ENCODE measurements at regions not wholly inside any gene's neighbourhood (a gene's known extent, or its start where the extent isn't known, plus 50 kb on each side); places are given as distances from the start of the nearest gene placed in this dataset.
"Not testable (repeated sequence)": the region's sequence is repeated elsewhere in the genome, so short reads cannot be mapped to it uniquely, and the experiment has no call there.

- no peak for DNase-seq
These were observed 135.7 kb downstream of the IGF1 start for GRCh38 chr12:102344691-102345090.

- no peak for DNase-seq
These were observed 136.8 kb downstream of the IGF1 start for GRCh38 chr12:102343361-102344121.

- DNase-seq, result no peak
These were observed 137.9 kb downstream of the IGF1 start for GRCh38 chr12:102342281-102343006.

- DNase-seq, result no peak
These were observed 137.1 kb upstream of the PMCH start for GRCh38 chr12:102334765-102335164.

GRCh38 chr12:102331419-102331818 lies 133.8 kb upstream of the PMCH start:
- no peak for DNase-seq

GRCh38 chr12:102329883-102330282 lies 132.2 kb upstream of the PMCH start:
- DNase-seq, result no peak

GRCh38 chr12:102326982-102327381 lies 129.3 kb upstream of the PMCH start:
- no peak for DNase-seq

- DNase-seq, result not testable (repeated sequence)
These were observed 127.5 kb upstream of the PMCH start for GRCh38 chr12:102325108-102325507.

GRCh38 chr12:102323799-102324198 lies 126.2 kb upstream of the PMCH start:
- no peak for DNase-seq

- no peak for DNase-seq
These were observed 124.6 kb upstream of the PMCH start for GRCh38 chr12:102322254-102322653.

GRCh38 chr12:102321305-102322082 lies 123.9 kb upstream of the PMCH start:
- DNase-seq, result no peak

GRCh38 chr12:102317155-102317554 lies 119.5 kb upstream of the PMCH start:
- no peak for DNase-seq

- DNase-seq, result no peak
These were observed 119.1 kb upstream of the PMCH start for GRCh38 chr12:102316723-102317122.

- no peak for DNase-seq
These were observed 117.2 kb upstream of the PMCH start for GRCh38 chr12:102314821-102315220.

GRCh38 chr12:102313116-102313971 lies 115.7 kb upstream of the PMCH start:
- not testable (repeated sequence) for DNase-seq

- no peak for DNase-seq
These were observed 107.9 kb upstream of the PMCH start for GRCh38 chr12:102305486-102305885.

GRCh38 chr12:102304667-102305066 lies 107.0 kb upstream of the PMCH start:
- DNase-seq, result not testable (repeated sequence)

GRCh38 chr12:102302553-102302952 lies 104.9 kb upstream of the PMCH start:
- DNase-seq, result no peak

- no peak for DNase-seq
These were observed 103.9 kb upstream of the PMCH start for GRCh38 chr12:102301547-102301946.

GRCh38 chr12:102300824-102301461 lies 103.3 kb upstream of the PMCH start:
- peak; percentile 50 for DNase-seq

GRCh38 chr12:102299731-102300130 lies 102.1 kb upstream of the PMCH start:
- DNase-seq, result no peak

GRCh38 chr12:102298022-102298421 lies 100.4 kb upstream of the PMCH start:
- no peak for DNase-seq
